K562 (cell line): ENCODE measurements at regions not wholly inside any gene's neighbourhood (a gene's known extent, or its start where the extent isn't known, plus 50 kb on each side); places are given as distances from the start of the nearest gene placed in this dataset.

ENCODE experiments used
- ARHGAP35 ChIP-seq: fragments of 450-650 bp; IDR thresholded peaks from 2 replicates; pipeline ENCODE4 v1.6.1; 2018; ENCODE audit not compliant: partially characterized antibody
- ASH1L ChIP-seq: fragments of 450-650 bp; IDR thresholded peaks from 2 replicates; pipeline ENCODE4 v1.6.1; 2018; ENCODE audit warnings: borderline replicate concordance, mild to moderate bottlenecking, low read depth; ENCODE audit not compliant: partially characterized antibody
- CBX5 ChIP-seq: IDR thresholded peaks from 2 replicates; pipeline ENCODE4 v1.6.1; 2014; ENCODE audit warnings: low read depth, borderline replicate concordance
- CCNT2 ChIP-seq: IDR thresholded peaks from 2 replicates; pipeline ENCODE4 v1.6.1; 2011; ENCODE audit warnings: borderline replicate concordance, low read depth, mild to moderate bottlenecking, moderate library complexity, mixed read lengths, low read length; ENCODE audit not compliant: insufficient read length; ENCODE audit errors: extremely low read depth
- CEBPZ ChIP-seq: fragments of 150-350 bp; IDR thresholded peaks from 2 replicates; pipeline ENCODE4 v1.6.1; 2014; ENCODE audit warnings: low read depth, mild to moderate bottlenecking, low read length, borderline replicate concordance
- FIP1L1 ChIP-seq: fragments of 200-400 bp; formaldehyde crosslinking; IDR thresholded peaks from 2 replicates; pipeline ENCODE4 v1.6.1; 2018; ENCODE audit warnings: mild to moderate bottlenecking, low read depth, low read length; ENCODE audit not compliant: poor library complexity, severe bottlenecking
- HMBOX1 ChIP-seq: sonication (generic); IDR thresholded peaks from 2 replicates; pipeline ENCODE4 v1.6.1; 2016
- HOMEZ ChIP-seq: fragments of 250-450 bp; sonication (Bioruptor Pico); IDR thresholded peaks from 2 replicates; pipeline ENCODE4 v1.4.0; 2020; ENCODE audit warnings: mild to moderate bottlenecking, moderate library complexity
- MEIS2 ChIP-seq: fragments of 450-650 bp; IDR thresholded peaks from 2 replicates; pipeline ENCODE4 v1.6.1; 2014; ENCODE audit warnings: mild to moderate bottlenecking; ENCODE audit not compliant: partially characterized antibody
- MITF ChIP-seq: IDR thresholded peaks from 2 replicates; pipeline ENCODE4 v1.6.1; 2014; ENCODE audit warnings: antibody characterized with exemption
- NR4A1 ChIP-seq, 2 experiments: fragments of 250-450 bp in 1 of 2; fragments of 450-650 bp in 1 of 2; sonication (Bioruptor Pico) in 1 of 2; IDR thresholded peaks; 2 replicates each; pipeline versions ENCODE4 v1.4.0 to v1.6.1; 2016 to 2020; ENCODE audit warnings: mild to moderate bottlenecking in 2 of 2, missing compliant biosample characterization in 1 of 2, missing genetic modification characterization in 1 of 2, moderate library complexity in 1 of 2
- RCOR1 ChIP-seq, 2 experiments: IDR thresholded peaks; 2 replicates each; pipeline ENCODE4 v1.6.1; 2012; ENCODE audit warnings: low read depth in 2 of 2, low read length in 2 of 2, borderline replicate concordance in 1 of 2, improper control_type of control experiment in 1 of 2
- RUNX1 ChIP-seq: sonication (generic); IDR thresholded peaks from 2 replicates; pipeline ENCODE4 v1.6.1; 2016; ENCODE audit warnings: antibody characterized with exemption, low read depth
- SIRT6 ChIP-seq: IDR thresholded peaks from one replicate; pipeline ENCODE4 v1.6.1; 2012; ENCODE audit warnings: low read depth, mild to moderate bottlenecking, control low read depth, inconsistent platforms, low read length, moderate library complexity
- SMAD2 ChIP-seq: fragments of 150-350 bp; IDR thresholded peaks from 2 replicates; pipeline ENCODE4 v1.6.1; 2014; ENCODE audit warnings: low read depth, mild to moderate bottlenecking, low read length
- SMARCE1 ChIP-seq: fragments of 450-650 bp; IDR thresholded peaks from 2 replicates; pipeline ENCODE4 v1.7.1; 2016; ENCODE audit warnings: mild to moderate bottlenecking
- TRIM24 ChIP-seq, 2 experiments: fragments of 450-650 bp; IDR thresholded peaks; 2 replicates each; pipeline ENCODE4 v1.6.1; 2016
- XRCC3 ChIP-seq: fragments of 450-650 bp; IDR thresholded peaks from 2 replicates; pipeline ENCODE4 v1.6.1; 2017; ENCODE audit warnings: mild to moderate bottlenecking, moderate library complexity
- ZNF586 ChIP-seq: fragments of 450-650 bp; formaldehyde crosslinking; conservative IDR thresholded peaks from 2 replicates; pipeline ENCODE4 v1.4.0; 2020; ENCODE audit warnings: mild to moderate bottlenecking, moderate library complexity
- ZNF75A ChIP-seq: fragments of 450-650 bp; formaldehyde crosslinking; IDR thresholded peaks from 2 replicates; pipeline ENCODE4 v1.4.0; 2020; ENCODE audit warnings: mild to moderate bottlenecking

- TF ChIP-seq HMBOX1 (0 out of 2 replicates have a peak, but pooled peaks have one; percentile 12), ZNF75A (CRISPR knock-in tag) (no peak), SIRT6 (no peak), NR4A1 (CRISPR knock-in tag; IDR thresholded peaks at IDR 0.05) (no peak), NR4A1 (tag; IDR thresholded peaks at IDR 0.05) (no peak), SMAD2 (no peak), TRIM24 (IDR thresholded peaks at IDR 0.05) (no peak), MEIS2 (no peak), HOMEZ (no peak), CCNT2 (no peak), MITF (no peak), ZNF586 (CRISPR knock-in tag) (no peak), RUNX1 (no peak), CBX5 (no peak), RCOR1 (IDR thresholded peaks at IDR 0.05; ENCODE audit: borderline replicate concordance in 1 of 2, low read depth in 2 of 2, low read length in 2 of 2) (peak in 1 of 2 experiments; percentile 62; a peak in 1 of 4 replicates), ARHGAP35 (no peak), CEBPZ (no peak), FIP1L1 (no peak), XRCC3 (no peak), ASH1L (no peak), SMARCE1 (0 out of 2 replicates have a peak, but pooled peaks have one; percentile 44)
Observed at GRCh38 chr2:191758518-191759507, 80.9 kb downstream of the NABP1 start (continued).
